Astrocyte of the spinal cord (primary cell): ENCODE measurements at regions not wholly inside any gene's neighbourhood (a gene's known extent, or its start where the extent isn't known, plus 50 kb on each side); places are given as distances from the start of the nearest gene placed in this dataset.
"Not testable (repeated sequence)": the region's sequence is repeated elsewhere in the genome, so short reads cannot be mapped to it uniquely, and the experiment has no call there.

Source experiments
- DNase-seq: peaks from one replicate; pipeline ENCODE4 v3.0.0; 2011; ENCODE audit warnings: low read depth, low spot score
- H3K4me3 ChIP-seq: 2 replicates; pipeline ENCODE4 v1.5.1; 2011; ENCODE audit warnings: low read depth, mild to moderate bottlenecking, low read length, moderate library complexity
- in situ Hi-C: cut with HindIII; loops from 2 replicates; pipeline ENCODE4 v1.10.0; 2017; ENCODE audit warnings: low sequenced_read_pairs
- TF ChIP-seq, protein P1 (sequence below): IDR thresholded peaks from 2 replicates; pipeline ENCODE4 v1.5.1; 2012; ENCODE audit warnings: low read depth, mild to moderate bottlenecking, low read length, inconsistent platforms

DNA sequence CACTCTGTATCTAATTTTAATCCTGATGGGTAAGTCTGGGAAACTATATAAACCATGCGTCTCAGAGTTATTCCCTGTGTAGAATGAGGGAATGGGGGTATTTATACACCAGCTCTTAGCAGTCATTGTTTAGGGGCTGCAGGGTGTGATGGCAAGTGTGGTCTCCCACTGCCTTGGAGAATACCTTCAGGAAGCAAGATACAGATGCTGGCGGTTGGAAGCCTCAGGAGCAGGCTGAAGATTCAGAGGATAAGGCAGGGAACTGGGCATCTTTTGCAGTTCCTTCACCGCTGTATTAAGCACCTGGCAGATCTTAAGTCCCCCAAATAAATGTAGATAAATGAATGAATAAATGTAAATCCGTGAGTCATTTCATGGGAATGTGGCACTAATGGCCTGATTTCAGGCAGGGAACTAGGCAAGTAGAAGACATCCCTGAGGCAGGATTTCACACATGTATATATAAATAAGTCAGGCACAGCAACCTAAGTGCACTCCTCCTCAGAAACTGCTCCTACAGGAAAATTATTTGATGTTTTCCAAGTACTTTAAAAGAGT is 209.2 kb upstream of the GADL1 start:
- in situ Hi-C loops = no loop called here
- TF ChIP-seq, protein P1, sequence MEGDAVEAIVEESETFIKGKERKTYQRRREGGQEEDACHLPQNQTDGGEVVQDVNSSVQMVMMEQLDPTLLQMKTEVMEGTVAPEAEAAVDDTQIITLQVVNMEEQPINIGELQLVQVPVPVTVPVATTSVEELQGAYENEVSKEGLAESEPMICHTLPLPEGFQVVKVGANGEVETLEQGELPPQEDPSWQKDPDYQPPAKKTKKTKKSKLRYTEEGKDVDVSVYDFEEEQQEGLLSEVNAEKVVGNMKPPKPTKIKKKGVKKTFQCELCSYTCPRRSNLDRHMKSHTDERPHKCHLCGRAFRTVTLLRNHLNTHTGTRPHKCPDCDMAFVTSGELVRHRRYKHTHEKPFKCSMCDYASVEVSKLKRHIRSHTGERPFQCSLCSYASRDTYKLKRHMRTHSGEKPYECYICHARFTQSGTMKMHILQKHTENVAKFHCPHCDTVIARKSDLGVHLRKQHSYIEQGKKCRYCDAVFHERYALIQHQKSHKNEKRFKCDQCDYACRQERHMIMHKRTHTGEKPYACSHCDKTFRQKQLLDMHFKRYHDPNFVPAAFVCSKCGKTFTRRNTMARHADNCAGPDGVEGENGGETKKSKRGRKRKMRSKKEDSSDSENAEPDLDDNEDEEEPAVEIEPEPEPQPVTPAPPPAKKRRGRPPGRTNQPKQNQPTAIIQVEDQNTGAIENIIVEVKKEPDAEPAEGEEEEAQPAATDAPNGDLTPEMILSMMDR = no peak
- DNase-seq = no peak
- H3K4me3 ChIP-seq = no peak overlapping the region

DNA sequence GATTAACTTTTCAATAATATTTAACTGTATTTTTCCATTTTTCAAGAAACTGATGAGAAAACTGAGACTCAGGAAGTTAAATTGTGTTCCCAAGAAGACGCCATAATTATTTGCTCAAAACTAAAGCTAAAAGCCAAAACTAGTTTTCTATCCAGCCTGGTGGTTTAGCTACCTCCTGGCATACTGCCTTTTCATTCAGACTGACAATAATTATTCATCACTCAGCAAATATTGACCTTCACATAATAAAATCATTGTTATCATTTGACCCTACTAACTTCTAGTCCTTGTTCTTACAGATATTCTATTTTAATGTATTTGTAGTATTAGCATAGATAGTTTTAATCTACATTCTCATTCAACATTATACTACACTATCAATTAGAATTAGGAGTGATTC is 210.6 kb upstream of the GADL1 start:
- no peak for DNase-seq
- H3K4me3 ChIP-seq = no peak overlapping the region
- in situ Hi-C loops = no loop called here

DNA sequence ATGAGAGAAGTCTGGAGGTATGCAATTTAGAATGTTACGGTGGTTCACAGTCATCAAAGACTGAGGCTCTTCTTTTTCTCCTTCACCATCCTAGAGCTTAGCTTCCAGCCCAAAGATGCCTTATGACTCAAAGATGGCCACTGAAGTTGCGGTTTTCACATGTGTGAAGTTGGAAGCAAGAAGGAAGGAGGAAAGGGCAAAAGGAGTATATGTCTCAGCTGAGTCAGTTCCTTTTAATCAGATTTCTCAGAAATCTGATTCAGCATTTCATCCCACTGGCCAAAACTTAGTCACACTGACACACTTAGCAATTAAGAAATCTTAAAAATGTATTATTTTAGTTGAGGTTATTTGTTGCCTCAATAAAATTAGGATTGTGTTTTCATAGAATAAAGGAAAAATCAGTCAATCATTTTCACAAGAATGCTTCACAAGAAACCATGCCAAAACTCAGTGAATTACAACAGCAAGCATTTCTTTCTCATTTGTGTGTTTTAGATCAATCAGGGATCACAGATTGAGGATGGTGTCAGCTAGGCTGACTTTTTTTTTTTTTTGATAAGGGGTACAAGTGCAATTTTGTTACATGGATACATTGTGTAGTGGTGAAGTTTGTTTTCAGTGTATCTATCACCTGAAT is 211.1 kb upstream of the GADL1 start:
- TF ChIP-seq, protein P1 = no peak
- peak; percentile 96 for DNase-seq
- H3K4me3 ChIP-seq = no peak overlapping the region
- in situ Hi-C loops = no loop called here

More for the DNA sequence above, 210.6 kb upstream of the GADL1 start:
- TF ChIP-seq, protein P1 = no peak

DNA sequence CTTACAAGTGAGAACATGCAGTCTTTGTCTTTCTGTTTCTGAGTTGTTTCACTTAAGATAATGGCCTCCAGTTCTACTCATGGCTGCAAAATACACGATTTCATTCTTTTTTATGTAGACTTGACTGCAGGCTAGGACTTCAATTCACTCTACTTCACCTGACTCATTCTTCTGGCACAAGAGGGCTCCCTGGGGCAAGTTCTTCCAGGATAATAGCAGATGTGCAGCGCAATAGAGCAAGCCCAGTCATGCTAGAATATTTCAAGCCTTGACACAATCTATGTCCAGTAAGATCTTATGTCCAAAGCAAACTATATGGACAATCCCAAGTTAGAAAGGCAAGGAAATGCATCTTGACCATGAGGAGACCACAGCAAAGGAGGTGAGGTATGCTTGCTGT is 211.7 kb upstream of the GADL1 start:
- TF ChIP-seq, protein P1 = peak; percentile 1
- in situ Hi-C loops = no loop called here
- H3K4me3 ChIP-seq = no peak overlapping the region
- DNase-seq = peak; percentile 87

DNA sequence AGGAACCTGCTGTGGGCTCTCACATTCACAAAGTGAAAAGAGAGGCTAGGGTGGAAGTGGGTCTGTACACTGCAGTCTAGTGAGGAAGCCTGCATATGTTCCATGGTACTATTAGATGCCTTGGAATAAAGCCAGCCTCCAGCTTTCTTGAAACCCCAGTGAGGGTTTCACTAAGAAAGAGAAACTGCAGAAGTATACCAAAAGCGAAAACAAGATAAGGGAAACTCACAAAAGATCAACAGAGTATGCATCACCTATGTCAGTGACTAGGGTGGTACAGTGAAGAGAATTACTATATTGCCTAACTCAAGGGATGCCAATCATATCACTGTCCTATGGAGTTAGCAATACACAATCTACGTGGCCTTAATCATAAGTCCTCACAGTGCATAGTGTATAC is 212.5 kb upstream of the GADL1 start:
- no peak overlapping the region for H3K4me3 ChIP-seq
- in situ Hi-C loops = no loop called here
- peak; percentile 9 for DNase-seq
- TF ChIP-seq, protein P1 = no peak

DNA sequence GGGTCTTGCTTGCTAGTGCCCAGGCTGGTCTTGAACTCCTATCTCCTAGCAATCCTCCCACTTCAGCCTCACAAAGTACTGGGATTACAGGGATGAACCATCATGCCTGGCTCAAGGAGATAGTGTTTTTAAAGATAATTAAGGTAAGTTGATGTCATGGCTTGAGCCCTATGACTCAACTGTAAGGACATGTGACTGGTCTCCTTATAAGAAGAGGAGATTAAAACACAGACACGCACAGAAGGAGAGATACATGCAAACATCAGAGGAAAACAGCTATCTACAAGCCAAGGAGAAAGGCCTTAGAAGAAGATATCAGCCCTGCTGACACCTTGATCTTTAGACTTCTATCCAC is 220.4 kb upstream of the GADL1 start:
- DNase-seq = peak; percentile 8
- H3K4me3 ChIP-seq = no peak overlapping the region
- TF ChIP-seq, protein P1 = no peak
- in situ Hi-C loops = no loop called here

DNA sequence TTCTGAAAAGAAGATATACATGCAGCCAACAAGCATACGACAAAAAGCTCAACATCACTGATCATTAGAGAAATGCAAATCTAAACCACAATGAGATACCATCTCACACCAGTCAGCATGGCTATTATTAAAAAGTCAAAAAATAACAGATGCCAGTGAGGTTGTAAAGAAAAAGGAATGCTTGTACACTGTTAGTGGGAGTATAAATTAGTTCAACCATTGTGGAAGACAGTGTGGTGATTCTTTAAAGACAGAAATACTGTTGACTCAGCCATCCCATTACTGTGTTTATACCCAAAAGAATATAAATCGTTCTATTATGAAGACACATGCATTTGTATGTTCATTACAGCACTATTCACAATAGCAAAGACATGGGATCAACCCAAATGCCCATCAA is 221.1 kb upstream of the GADL1 start:
- in situ Hi-C loops, H3K4me3 ChIP-seq: not testable (repeated sequence)
- peak; percentile 11 for DNase-seq
